ENCODE measurements at regions not wholly inside any gene's neighbourhood (a gene's known extent, or its start where the extent isn't known, plus 50 kb on each side); places are given as distances from the start of the nearest gene placed in this dataset.

DNA sequence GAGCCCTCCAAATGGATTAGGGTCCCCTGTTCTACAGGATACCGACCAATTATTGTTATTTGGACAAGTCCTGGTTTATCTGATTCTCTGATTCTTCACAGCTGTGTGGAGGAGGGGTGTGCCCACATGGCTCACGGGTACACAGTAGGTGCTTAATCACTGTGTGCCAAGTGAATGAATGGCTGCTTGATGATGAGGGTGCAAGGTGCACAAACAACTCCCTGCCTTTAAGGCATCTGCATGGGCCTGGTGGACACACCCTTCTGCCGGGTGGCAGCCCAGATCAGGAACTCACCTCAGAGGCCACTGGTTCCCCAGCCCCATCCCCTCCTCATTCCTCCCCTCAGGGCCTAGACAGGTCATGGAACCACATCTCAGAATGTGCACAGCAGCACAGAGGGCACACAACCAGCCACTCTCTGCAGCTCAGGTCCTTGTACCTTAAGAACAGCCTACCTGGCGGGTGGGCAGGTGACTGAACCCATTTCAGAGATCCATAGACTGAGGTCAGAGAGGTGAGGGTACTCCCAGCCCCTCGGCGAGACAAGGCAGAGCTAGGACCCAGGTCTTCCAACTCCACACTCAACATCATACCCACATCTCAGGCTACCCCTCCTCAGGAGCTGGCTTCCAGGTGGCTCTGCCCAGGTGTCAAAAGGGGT, 50.3 kb downstream of the SHANK2 start:
- in situ Hi-C loops (cut with HindIII; ENCODE audit: low sequenced_read_pairs): no loop called here

DNA sequence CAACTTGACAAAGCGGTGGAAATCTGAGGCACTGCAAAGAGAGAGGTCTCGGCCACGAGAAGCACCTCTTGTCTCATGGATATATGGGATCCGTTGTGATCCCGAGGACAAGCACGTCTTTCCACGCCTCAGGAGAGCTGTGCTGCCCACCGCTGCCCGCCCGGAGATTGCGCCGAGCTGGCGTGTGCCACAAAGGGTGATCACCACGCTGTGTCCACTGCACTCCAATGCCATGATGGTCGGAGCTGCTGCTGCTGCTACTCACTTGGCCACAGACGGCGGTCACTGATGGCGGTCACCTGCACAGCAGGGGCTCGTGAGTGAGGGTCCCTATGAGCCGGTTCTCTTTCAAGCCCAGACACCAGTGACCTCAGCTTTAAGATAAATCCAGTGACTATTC, 51.1 kb downstream of the SHANK2 start:
- in situ Hi-C loops (cut with HindIII; ENCODE audit: low sequenced_read_pairs): no loop called here

DNA sequence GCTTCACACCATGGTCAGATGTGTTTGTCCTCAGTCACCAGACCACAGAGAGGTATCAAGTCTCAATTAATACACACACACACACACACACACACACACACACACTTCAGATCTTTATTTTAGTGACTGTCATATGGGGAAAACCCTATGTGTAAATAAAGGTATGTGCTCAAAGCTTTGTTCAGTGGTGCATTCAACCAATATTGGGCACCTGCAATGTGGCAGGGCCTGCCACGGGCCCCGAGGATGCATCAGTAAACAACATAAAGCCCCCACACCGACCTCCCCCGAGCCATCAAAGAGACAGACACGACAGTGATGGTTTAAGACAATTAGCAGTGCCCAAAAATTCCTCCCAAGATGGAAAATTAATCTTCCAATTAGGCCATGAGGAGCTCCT, 51.6 kb downstream of the SHANK2 start:
- in situ Hi-C loops (cut with HindIII; ENCODE audit: low sequenced_read_pairs): no loop called here

DNA sequence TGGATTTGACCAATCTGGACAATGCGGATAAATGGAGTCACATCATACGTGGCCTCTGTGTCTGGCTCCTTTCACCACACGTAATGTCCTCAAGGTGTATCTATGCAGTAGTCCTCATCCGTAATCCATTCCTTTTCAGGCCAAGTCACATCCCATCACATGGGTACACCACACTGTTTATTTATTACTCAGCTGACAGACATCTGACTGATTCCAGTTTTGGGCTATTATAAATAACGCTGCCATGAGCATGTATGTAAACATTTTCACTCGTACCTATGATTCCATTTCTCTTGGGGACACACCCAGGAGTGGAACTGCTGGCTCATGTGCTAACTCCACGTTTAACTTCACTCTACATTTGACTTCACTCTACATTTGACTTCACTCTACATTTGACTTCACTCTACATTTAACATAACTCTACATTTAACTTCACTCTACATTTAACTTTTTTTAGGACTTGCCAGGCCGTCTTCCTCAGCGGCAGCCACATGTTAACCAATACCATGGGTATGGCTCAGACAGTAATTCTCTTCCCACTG, 52.1 kb downstream of the SHANK2 start:
- in situ Hi-C loops (cut with HindIII; ENCODE audit: low sequenced_read_pairs): no loop called here

DNA sequence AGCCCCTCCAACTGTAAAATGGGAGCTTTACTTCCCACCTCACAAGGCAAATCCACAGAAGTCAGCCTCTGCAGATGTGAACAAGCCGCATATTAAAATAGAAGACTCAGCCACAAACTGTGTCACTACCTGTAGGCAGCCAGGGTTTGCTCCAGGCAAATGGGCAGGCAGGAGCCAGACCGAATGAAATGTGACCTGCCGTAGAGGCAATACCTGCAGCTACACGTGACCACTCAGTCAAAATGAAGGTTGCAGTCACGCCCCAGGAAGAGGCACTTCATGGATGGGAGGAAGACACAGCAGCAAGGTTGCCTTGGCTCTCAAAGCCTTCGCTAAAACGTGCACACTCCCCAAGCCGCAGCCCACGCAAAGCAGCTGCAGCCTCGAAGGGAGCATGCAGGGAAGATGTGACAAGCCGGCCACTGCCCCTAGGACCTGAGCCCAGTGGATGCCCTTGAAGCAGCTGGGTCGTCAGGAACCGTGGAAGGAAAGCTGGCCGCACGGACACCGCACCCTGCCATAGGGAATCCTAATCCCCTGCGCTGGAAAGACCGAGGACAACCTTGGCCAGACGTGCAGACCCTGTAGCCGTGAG, 53.1 kb downstream of the SHANK2 start:
- in situ Hi-C loops (cut with HindIII; ENCODE audit: low sequenced_read_pairs): loop anchor here (10.0 kb wide), 1 partner anchor 345 kb away; no protein-coding TSS in a partner anchor

DNA sequence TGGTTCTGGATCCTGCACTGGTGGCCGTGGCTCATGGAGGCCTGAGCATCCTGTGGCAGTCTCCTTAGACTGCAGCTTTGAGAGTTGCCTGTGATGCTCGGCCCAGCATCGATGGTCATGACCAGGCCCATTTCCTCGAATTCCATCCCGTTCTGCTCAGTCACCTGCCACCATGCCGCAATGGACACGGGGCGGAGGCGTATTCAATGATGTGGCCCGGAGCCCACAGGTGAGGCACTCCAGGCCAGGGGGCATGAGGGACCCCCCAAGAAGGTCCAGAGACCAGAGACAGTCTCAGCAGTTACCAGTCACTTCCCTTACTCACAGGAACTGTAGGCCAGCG, 53.6 kb downstream of the SHANK2 start:
- in situ Hi-C loops (cut with HindIII; ENCODE audit: low sequenced_read_pairs): loop anchor here (10.0 kb wide), 1 partner anchor 344 kb away; no protein-coding TSS in a partner anchor

DNA sequence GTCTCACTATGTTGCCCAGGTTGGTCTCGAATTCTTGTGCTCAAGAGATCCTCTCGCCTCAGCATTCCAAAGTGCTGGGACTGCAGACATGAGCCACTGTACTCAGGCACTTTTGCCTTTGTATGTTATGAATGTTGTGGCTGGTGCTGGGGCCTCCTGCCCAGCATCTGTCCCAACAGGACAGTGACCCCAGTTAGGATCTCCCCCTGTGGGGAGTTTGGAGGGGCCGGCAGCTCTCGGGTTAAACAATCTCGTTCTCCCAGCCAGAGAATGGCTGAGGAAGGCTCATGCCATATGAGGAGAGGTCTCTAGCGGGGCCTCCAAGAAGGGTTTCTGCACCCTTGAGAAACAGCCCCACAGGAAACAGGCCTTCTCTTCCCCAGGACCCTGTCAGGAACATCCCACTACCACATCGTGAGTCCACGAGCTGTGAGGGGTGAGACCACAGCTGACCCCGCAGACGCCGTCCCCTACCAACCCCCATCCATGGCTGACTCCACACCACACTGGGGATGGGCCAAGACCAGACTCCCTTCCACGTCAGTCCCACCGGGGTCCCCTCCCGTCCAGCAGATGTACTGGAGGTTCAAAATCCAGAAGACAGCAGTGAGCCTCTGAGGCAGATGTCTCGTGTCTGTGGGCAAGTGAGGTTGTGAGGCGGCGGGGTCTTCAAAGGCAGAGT, 54.1 kb downstream of the SHANK2 start:
- in situ Hi-C loops (cut with HindIII; ENCODE audit: low sequenced_read_pairs): loop anchor here (10.0 kb wide), 1 partner anchor 343 kb away; no protein-coding TSS in a partner anchor

DNA sequence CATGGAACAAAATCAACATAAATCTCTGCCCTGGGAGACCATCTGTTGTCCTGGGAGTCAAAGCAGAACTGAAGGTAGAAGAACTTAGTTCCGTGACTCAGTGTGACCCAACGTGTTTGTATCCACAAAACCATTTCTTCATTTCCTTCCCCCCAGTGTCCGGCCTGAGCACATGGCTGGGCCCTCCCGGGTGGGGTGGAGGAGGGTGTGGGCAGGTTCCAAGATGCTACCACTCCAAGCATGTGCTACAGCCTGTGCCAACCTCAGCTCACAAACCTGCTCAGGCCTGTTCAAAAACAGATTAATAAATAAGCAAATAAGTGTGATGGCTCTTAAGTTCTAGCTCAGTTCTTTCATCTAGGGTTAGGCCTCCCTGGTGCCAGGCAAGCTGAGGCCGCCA, 55.3 kb downstream of the SHANK2 start:
- in situ Hi-C loops (cut with HindIII; ENCODE audit: low sequenced_read_pairs): loop anchor here (10.0 kb wide), 1 partner anchor 342 kb away; no protein-coding TSS in a partner anchor

DNA sequence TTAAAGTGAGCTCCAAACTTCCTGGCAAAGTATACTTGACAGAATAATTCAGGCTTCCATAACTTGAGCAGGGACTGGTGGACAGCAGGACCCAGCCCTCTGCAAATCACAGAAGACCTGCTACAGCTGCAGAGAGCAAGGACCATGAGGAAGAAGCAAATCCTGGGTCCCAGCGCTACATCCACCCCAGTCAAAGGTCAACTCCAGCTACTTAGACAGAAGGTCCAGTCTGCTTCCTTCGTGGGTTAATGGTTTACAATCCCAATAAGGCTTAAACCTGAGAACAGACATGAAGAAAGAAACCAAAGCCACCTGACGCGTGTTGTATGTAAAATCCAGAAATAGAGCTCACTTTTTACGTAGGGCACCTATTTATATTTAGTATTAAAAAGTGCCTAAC, 57.7 kb downstream of the SHANK2 start:
- in situ Hi-C loops (cut with HindIII; ENCODE audit: low sequenced_read_pairs): loop anchor here (10.0 kb wide), 1 partner anchor 340 kb away; no protein-coding TSS in a partner anchor

DNA sequence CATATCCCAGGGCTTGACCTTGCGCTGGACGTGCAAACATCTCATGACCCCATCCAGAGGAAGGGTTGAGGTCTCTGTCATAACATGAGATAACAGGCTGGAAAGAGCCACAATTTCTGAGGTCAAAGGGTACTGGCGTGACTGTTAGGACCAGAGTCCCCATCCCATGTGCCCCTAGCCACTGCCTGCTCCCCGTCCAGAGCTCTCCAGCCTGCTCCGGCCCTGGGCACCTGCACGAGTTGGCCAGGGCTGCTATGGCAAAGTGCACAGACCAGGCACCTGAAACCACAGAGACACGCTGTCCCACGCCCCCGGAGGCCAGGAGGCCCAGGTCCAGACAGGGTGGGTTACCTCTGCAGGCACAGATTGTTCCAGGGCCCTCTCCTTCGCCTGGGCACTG, 58.9 kb downstream of the SHANK2 start:
- in situ Hi-C loops (cut with HindIII; ENCODE audit: low sequenced_read_pairs): loop anchor here (10.0 kb wide), 1 partner anchor 339 kb away; no protein-coding TSS in a partner anchor

DNA sequence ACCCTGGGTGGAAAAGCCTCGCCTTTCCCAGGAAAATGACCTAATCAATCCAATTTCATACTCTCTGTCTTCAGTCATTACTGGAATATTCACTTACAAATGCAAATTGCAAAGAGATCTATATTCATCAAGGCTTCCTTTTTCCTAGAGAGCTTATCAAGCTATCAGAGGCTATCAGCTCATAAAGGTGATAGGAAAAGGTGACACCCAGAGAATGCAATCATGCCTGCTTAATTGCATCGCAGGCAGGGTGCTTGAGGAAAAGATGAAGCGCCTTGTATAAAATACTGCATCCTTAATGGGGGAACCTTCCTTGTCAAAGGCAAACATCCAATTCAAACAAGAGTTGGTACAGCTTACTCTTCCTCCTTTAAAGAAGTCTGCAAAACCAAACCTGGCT, 59.7 kb downstream of the SHANK2 start:
- in situ Hi-C loops (cut with HindIII; ENCODE audit: low sequenced_read_pairs): loop anchor here (10.0 kb wide), 1 partner anchor 338 kb away; no protein-coding TSS in a partner anchor

DNA sequence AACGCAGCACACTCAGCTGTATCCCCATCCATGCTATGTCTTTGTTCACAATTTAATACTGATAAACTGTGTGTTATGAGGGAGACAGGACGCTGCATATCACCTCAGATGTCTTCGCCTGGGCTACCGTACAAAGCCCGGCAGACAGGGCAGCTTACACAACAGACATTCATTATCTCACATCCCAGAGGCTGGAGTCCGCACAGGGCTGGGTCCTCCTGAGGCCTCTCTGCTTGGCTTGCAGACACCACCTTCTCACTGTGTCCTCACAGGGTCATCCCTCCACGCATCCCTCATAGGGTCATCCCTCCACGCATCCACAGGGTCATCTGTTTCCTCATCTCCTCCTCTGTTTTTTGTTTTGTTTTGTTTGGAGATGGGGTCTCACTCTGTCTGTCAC, 61.2 kb downstream of the SHANK2 start:
- in situ Hi-C loops (cut with HindIII; ENCODE audit: low sequenced_read_pairs): loop anchor here (10.0 kb wide), 1 partner anchor 336 kb away; no protein-coding TSS in a partner anchor

DNA sequence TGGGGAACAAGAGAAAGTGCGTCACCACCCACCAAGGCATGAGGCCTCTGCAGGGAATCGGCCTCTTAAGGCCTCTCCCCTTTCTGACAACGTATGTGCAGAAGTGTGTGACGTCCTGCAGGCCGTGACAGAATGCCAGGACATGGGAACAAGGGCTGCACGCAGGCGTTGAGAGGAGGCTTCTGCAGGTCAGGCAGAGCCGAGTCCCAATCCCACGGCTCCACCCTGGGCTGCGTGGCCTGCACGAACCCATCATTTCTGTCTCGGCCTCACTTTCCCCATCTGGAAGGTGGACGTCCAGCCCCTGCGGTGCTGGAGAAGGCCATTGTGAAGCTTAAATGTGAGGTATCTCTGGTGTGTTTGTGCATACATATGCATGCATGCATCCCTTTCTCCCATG, 61.8 kb downstream of the SHANK2 start:
- in situ Hi-C loops (cut with HindIII; ENCODE audit: low sequenced_read_pairs): loop anchor here (10.0 kb wide), 1 partner anchor 336 kb away; no protein-coding TSS in a partner anchor

DNA sequence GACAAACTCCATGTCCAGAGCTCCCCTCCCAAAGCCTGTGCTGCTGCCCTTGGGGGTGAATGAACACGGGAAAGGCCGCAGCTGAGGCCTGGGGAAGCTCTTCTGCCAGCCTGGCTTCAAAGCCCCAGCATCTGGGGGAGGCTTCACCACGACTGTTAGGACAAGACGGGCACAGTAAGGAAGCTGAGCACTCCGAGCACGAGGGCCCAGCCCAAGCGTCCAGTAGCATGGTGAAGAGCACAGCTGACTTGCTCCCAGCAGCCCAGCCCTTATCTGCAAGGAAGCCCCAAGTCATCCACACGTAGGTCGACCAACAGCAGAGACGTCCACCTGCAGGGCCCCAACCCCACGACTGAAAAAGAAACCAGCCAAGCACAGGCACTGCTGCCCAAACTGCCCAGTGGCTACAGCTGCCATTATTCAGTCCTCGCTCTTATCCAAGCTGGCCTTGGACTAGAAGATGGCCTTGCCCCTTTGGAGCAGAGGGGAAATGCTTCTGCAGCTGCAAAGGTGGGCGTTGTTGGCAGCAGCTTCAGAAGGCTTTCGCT, 62.5 kb downstream of the SHANK2 start:
- in situ Hi-C loops (cut with HindIII; ENCODE audit: low sequenced_read_pairs): loop anchor here (10.0 kb wide), 1 partner anchor 335 kb away; no protein-coding TSS in a partner anchor

DNA sequence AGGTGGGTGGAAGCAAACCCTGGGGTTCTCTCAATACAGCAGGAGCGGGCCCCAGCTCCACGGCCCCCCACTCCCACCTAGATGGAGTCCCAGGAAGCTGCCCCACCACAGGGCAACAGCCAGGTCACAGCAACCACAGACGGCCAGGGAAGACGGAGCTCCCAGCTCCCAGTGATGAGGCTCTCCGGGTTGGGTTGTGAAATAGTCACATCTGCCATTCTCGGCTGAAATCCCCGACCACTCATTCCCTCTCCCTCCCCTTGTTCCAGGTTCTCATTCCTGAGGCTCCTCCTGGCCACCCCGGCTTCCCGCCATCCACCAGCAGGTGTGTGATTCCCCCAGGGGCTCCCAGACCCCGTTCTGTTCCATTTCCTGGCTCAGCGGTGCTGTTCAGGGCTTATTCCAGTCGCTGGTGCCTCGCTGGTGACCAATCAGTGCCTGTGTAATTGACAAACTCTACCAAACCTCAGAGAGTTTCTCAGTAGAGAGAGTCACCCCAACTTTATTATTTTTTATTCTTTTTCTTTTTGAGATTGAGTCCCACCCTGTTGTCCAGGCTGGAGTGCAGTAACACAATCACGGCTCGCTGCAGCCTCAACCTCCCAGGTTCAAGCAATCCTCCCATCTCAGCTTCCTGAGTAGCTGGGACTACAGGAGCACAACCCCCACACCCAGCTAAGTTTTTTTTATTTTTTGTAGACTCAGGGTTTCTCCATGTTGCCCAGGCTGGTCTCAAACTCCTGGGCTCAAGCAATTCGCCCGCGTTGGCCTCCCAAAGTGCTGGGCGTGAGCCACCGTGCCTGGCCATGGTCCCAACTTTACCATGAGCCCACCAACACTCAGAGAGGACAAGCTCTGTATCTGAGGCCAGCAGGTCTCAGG, 63.2 kb downstream of the SHANK2 start:
- in situ Hi-C loops (cut with HindIII; ENCODE audit: low sequenced_read_pairs): no loop called here

DNA sequence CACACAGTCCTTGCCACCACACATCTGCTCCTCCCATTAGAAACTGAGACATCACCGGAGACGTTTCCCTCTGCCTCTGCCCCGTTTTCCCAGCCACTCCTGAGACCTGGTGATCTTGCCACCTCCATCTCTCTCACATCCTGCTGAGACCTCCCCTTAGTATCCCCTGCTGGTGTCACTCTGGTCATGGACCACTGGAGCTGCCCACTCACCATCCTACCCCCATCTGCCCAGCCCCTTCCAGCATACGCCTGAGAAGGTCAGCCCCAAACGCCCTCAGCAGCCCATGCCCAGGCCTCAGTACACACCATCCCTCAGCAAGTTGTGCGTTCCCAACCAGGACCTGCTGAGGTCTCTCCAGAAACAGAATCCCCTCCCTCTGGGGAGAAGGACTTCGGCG, 64.3 kb downstream of the SHANK2 start:
- in situ Hi-C loops (cut with HindIII; ENCODE audit: low sequenced_read_pairs): no loop called here

DNA sequence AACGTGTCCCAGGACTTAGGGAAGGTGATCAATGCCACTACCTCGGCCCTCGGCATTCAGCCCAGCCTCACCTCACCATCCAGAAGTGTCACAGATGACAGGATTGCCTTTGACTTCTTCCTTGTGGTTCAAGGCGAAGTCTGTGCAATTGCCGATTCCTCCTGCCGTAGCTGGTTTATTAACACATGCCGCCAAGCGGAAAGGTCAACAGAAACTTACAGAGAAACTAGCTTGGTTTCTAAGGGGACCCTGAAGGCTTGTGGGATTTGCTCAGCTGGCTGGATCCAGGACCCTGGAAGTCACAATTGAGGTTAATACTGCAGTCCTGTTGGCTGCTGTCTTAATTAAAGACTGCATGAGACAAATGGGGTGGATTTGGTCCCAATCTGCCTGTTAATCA, 65.6 kb downstream of the SHANK2 start:
- in situ Hi-C loops (cut with HindIII; ENCODE audit: low sequenced_read_pairs): no loop called here

DNA sequence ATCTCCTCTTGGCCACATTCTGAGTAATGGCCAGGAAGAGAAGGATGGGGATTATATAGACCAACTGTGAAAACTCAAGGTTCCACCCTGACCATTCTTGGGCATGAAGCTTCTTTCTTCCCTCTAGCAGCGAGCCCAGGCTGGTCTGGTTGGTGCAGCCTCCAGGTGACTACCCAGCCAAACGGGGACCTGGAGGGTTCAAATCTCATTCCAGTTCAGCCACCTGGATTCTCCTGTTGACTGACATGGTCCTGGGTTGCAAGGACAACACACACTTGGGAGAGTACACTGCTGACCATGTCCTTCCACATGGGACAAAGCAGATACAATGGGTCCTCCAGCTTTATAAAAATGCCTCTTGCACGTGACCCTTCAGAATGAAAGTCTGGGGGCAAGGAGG, 67.0 kb downstream of the SHANK2 start:
- in situ Hi-C loops (cut with HindIII; ENCODE audit: low sequenced_read_pairs): no loop called here

DNA sequence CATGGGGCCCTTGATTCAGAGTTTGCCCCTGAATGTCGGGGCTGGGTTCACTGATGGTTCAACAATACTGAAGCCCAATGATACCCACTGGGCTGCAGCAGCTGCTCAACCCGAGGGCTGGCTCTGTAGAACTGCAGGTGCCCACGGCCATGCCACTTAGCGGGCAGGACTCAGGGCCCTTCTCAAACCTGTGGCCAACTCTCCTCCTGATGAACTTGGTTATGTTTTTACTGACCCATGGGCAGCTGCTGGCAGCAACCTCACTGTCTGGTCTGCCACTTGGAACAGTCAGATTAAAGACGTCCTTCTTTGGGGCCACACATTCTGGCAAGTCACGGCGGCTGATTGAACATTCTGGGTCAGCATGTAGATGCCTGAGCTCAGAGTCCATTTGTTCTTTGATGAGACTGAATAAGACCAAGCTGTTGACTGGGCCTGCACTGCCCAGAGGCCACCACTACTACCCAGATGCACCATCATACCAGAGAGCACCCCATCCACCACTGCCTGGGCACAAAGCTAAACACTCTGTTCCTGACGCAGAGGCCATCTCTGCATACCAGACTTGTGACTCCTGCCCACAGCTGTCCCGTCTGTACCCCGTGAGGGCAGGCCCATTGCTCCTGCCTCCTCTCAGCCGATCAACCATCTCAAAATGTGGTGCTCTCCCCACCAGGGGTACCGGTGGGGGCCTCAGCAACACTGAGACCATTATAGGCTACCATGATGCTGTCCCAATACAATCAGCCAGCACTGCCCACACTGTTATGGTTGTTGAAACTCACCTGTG, 67.8 kb downstream of the SHANK2 start:
- in situ Hi-C loops (cut with HindIII; ENCODE audit: low sequenced_read_pairs): no loop called here

All from endothelial cell of hepatic sinusoid (primary cell).